ENCODE measurements at regions not wholly inside any gene's neighbourhood (a gene's known extent, or its start where the extent isn't known, plus 50 kb on each side); places are given as distances from the start of the nearest gene placed in this dataset.
"Not testable (repeated sequence)": the region's sequence is repeated elsewhere in the genome, so short reads cannot be mapped to it uniquely, and the experiment has no call there.

DNA sequence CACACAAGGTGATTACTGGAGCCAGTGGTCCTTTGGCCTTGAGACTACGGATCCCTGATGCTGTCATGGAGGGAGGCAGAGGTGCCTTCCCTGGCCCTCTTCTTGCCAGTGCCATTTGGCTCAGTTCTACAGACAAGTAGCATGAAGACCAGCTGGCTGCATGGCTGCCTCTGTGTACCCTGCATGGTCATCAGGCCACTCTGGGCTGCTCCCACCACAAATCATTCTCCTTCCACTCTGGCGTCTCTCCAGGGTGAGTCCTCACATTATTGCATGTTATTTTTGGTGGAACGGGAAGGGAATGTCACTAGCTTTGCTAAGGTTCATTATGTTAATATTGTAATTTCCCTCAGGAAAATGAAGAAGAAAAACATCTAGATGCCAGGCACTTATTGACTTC, 229.8 kb downstream of the VAPA start:
- DNase-seq, result no peak

DNA sequence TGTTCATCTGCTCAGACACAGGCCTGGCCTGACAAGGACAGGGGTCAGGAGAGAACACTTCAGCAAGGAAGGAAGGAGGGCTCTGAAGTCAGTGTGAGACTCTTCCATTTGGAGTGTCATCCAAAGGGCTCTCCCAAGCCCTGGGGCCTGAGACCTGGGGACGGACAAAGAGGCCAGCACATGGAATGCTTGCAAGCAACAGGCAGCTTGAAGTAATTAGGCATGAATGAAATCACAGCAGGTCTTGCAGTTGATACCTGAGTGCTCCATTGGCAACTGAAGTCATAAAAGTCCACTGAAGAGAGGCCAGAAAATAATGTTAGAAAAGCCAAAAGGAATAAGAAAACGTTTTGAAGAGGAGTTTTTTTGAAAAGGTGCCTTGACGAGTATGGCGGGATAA, 231.7 kb downstream of the VAPA start:
- no peak for DNase-seq

DNA sequence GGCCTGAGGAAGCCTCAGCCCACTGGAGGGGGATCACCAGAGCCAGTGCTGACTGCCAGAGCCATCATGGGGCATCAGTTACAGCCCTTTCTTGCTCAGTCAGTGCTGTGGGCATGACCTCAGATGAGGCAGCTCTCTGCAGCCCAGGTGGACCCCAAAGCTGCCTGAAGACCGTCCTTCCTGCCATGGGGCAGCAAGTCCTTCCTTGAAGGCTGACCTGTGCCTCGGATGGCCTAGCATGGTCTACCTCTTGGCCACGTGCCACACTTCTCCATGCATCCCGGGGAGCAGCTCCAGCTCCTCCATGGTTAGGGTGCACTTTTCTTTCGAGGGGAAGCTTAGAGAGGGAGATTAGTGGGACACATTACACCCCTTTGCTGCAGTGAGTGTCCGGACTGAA, 233.4 kb downstream of the VAPA start:
- DNase-seq, result no peak

DNA sequence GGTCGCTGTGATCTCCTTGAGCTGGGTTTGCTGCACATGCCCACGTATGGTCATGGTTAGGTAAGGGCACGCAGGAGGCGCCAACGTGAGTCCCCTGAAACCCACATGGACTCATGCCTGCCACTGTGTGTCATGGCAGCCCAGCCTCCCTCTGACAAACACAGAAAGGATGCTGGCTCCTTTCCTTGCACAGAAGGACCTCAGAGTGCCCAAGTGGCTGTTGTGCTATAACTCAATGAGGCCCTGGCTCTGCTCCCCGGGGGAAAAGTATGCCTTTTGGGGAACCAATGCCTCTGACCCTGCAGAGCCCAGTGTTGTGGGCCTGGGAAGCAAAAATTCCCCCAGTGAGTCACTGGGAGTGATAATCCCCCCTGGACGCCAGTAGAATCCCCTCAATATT, 233.9 kb downstream of the VAPA start:
- DNase-seq, result no peak

DNA sequence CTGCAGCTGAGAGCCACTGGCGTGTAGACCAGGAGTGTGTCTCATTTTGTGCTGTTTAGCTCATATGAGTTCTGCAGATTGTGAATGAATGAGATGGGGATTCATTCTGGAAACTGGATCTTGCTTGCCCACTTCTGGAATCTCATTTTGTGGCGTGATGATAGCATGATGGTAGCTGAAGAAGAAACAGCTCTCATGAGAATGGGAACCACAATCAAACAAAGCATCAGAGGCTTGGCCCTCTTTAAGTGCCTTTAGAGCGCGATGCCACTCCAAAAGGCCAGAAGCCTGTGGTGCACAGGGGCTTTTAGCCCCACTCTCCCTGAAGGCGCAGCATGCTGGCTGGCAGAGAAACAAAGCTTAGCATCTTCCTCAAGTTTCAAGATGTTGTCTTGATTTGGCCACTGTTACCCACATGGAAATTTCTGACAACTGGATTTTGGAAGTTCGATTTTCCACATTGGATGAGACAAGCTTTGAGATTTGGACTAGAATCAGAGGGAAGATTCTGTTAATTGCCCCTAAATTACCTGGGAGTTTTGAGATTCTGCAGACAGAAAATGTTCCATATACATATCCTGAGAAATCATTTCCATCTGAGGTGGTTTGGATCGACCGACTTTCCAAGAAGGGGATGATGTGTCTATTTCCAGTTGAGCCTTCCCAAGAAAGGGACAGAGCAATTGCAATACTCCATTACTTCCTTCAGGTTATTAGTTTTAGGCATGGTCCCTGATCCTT, 234.5 kb downstream of the VAPA start:
- DNase-seq, result no peak

DNA sequence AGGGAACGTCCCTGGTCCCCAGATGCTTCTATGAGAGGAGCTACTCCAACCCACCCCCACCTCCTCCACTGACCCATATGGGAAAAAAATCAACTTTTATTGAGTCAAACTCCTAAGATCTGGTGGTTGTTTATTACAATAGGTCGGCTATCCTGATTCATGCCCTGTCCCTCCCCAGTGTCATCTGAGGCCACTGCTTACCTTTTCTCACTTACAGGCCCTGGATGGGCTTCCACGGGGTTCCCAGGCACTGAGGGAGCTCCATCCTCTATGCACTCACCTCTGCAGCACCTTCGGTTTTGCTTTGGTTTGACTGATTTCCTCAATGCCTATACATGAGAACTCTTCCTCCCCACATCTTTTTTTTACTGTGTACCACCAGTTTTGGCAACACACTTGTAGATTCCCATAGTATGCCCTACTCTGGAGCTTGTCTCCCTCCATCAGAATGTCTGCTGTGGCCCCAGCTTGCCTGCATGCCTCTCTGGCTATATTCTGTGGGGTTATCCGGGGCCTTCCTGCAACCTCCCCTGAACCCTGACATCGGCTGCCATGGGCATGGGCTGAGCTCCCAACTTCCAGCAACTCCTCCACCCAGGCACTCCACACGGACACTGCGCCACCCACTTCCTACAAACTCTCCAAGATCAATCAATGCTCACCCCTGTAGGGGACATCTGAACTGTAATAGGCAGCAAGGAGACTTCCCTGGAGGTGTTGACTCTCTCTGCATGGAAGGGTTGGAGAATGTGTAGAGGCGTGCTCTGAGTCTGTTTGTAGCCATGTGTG, 236.1 kb downstream of the VAPA start:
- DNase-seq, result no peak

DNA sequence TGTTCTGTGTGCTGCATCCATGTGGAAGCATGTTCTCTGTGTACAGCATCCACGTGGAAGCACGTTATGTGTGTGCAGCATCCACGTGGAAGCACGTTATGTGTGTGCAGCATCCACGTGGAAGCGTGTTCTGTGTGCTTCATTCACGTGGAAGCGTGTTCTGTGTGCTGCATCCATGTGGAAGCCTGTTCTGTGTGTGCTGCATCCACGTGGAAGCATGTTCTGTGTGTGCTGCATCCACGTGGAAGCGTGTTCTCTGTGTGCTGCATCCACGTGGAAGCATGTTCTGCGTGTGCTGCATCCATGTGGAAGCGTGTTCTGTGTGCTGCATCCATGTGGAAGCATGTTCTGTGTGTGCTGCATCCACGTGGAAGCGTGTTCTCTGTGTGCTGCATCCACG, 236.8 kb downstream of the VAPA start:
- DNase-seq, result not testable (repeated sequence)

DNA sequence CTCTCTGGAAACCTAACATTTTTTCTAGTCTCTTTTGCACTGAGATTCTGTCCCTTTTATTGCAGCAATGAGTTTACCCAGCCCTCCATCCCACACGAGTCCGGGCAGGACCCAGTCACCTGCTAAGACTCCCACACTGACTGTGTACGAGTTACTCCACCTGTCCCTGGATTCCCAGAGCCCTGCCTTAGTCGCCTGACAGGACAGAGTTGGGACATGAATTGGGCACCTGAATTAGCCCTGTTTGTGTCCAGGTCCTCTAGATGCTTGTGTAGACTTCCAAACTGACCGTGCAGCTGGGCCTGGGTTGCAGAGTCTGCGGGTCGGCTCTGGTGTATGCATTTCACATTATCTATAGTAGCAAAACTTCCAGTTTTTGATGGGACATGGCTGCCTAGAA, 238.7 kb downstream of the VAPA start:
- no peak for DNase-seq

DNA sequence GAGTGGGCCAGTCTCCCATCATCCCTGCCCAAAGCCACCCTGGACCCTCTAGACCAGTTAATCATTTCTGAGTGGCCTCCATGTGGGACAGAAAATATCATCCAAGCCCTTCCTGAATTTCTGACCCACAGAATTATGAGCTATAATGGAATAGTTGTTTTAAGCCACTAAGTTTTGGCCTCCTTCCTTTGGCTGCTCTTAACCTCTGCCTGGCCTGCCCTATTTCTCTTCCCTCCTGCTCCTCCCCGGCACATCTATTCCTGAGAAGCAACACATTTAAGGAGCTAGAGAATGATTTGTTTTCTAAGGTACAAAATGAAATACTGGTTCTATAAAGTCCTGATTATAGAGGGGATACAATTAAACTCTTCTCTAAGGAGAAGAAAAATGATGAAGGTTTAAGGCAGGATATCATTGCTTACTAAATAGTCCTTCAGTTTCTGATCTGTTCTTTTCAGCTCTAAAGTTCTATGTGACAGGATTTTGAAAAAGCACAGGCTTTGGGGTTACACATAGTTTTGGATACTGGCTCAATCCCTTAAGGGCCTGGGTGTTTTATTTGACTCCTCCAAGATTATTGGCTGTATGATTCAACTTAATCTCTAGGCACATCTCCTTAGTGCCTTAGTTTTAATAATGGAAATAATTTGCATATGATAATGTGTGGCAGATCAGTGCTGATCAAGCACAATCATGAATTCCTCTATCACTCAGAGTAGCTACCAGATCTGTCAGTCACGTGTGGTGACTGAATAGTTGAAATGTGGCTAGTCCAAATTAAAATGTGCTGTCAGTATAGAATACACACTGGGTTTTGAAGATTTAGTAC, 240.3 kb downstream of the VAPA start:
- no peak for DNase-seq

DNA sequence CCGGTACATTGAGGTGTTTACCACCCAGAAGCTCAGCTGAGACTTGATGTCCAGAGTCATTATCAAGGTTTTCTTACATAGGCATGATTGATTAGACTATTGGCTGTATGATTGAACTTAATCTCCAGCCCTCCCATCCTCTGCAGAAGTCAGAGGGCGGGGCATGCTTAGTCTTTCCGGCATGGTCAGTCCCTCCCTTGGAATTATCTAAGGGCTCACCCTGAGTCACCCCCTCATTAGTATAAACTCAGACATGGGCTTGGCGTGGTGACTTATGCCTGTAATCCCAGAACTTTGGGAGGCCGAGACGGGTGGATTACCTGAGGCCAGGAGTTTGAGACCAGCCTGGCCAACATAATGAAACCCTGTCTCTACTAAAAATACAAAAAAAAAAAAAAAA, 243.9 kb downstream of the VAPA start:
- no peak for DNase-seq

DNA sequence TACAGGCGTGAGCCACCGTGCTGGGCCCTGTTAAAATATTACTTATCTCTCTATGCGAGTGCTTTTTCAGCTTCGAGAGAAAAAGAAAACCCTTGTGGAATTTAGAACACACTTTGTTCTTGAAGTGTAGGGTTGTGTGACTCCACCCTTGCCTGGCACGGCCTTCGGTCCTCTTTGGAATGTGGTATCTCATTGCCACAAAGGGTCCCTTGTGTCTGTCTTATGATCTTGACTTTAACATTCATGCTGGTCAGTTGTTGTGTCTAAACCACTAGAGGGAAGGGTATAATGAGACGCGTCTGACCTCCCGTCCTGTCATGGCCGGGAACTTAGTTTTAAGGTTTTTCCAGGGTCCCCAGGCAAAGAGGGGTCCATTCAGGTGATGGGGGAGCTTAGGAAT, 246.4 kb downstream of the VAPA start:
- DNase-seq, result no peak

DNA sequence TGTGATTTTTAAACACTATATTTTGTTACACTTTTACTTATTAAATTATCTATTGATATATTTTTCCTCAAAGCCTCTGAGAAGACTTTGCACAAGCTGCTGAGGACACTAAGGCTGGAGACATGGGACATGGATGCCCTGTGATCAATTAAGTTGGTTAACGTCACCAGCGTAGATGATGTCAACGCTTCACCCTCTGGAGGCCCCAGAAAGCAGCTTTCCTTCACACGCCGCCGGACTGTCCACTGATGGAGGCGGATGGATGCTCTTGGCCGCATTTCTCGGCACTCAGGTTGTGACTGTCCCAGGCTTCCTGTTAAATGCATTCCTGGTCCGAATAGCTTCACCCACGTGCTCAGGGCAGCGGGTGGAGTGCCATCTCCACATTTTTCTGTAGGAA, 247.5 kb downstream of the VAPA start:
- no peak for DNase-seq

DNA sequence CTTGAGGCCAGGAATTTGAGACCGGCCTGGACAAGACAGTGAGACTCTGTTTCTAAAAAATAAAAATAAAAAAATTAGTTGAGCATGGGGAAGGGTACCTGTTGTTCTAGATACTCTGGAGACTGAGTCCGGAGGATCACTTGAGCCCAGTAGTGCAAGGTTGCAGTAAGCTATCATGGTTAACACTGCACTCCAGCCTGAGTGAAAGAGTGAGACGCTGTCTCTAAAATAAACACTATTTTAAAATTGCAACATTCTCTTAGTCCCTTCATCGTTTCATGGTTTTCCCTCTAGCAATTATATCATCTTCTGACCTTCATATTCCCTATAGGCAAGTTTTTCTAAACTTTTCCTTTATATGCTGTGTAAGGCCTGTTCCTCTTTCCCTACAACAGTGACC, 248.5 kb downstream of the VAPA start:
- DNase-seq, result no peak

DNA sequence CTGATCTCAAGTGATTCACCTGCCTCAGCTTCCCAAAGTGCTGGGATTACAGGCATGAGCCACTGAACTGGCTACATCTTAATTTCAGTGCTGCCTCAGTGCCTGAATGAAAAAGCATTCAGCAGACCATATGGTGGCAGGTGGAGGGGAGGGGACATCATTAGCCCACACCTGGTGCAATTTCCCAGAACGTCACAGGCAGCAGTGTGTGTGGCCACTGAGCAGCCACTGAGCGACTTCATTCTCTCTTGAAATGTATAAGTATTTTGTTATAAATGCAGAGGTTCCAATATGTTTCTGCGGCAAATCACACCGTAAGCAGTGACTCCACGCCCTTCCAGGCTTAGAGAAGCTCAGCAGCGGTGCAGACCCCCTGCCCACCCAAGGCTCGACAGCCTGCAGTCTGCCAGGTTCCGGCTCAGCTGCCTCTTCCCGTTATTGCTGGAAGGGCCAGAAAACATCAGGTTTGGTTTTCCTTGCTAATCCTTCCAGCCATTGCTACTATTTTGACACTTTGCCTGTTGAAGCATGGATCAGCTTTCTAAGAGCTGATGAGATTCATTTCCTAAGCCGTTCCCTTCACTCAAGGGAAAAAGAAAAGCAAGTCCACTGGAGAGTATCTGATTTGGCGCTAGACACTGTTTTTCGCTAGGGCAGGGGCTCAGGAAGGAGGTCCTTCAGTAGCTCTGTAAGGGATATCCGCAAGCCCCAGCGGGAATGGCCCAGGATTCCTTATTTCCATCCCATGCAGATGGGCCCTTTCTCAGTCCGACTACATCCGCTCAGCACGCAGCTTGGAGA, 250.7 kb downstream of the VAPA start:
- no peak for DNase-seq

DNA sequence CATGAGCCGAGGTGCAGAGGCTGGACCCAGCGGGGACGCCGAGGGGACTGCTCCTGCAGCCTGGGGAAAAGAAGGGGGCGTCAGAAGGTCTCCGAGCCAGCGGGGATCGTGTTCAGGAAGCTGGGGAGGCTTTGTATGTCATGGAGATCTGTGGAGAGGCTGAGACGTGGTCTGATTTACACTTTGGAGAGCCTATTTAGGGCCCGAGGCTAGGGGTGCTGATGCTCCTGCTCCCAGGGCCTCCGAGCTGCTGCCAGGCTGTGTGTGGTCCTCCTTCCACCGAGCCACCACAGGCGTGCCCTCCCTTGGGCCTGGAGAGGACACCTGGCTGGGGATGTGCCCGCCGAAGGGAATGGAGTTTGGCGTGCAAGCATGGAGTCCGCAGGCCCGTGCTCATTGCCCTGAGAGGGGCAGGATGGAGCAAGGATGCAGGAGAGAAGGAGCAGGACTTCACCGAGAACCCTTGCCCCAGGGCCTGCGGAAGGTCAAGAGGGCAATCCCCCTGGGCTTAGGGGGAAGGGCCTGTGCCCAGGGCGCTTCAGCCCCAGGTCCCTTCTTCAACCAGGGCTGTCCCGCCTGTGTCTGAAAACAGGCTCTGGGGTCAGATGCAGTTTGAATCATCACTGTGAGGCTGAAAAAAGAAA, 252.5 kb downstream of the VAPA start:
- no peak for DNase-seq

DNA sequence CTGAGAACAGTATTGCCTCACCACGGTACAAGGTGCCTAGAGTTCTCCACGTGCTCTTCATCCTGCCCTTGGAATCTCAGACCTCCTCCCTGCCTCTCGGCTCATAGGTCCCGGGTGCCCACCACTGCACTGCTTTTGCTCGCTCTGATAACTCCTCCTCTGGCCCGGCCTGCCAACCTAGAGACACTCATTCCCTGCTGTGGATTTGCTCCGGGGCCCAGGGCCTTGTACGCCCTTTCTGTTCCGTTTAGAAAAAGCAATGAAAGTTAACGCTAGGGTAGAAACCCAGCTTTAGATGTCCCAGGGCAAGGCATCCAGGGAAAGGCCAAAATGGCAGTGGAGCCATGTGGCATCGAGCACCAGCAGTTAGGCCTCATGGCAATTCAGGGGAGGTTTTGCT, 253.9 kb downstream of the VAPA start:
- no peak for DNase-seq

DNA sequence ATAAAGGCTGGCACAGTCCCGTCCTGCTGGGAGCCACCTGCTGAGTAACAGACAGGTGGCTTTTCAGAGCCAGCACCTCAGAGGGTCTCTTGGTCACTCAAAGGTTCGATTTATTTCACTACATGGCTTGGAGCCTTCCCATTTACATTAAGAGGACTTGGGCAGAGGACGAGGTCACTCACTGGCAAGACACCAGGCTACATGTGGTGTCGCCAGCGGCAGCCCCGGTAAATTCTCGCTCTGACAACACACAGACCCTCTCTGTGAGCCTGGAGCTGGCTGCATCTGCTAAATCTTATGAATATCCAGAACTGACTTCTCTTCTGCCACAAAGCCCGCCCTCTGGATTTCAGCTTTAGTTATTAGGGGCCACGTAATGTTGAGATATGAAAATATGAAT, 254.7 kb downstream of the VAPA start:
- no peak for DNase-seq

DNA sequence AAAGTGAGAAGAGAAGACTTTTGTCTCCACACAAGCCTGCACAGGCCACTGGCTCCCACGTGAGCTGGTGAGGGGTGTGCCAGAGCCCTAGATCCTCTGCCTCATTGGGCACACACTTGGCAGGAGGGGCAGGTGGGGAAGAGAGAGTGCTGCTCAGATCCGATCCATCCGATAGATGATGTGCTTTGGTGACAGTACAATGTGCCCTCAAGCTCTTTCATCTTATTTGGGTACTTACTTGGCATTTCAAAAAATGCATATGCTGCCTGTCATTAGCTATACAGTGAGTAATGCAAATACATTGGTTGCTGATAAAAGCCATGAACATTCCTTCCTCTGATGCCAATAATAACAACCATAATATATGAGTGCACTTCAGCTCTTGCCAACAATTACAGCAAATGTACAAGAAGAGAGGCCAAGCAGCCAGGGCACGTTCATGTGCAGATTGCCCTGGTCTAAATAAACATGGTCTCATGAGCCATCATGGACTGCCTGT, 255.3 kb downstream of the VAPA start:
- no peak for DNase-seq

DNA sequence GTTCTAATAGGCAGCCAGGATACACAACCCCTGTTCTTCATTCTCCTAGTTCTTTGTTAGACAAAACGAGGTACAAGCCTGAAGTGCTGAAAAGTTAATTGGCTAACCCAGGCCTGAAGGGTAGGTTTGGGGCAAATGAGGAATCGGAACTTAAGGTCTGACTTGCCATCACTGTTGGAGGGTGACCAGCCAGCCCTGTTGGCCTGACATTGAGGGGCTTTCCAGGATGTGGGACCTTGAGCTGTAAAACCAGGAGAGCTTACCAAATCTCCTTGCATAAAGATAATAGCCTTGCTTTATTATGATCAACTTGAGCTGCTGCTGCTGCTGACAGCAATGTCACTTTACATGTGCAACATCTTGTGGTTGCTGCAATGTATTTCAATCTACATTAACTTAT, 256.0 kb downstream of the VAPA start:
- no peak for DNase-seq

DNA sequence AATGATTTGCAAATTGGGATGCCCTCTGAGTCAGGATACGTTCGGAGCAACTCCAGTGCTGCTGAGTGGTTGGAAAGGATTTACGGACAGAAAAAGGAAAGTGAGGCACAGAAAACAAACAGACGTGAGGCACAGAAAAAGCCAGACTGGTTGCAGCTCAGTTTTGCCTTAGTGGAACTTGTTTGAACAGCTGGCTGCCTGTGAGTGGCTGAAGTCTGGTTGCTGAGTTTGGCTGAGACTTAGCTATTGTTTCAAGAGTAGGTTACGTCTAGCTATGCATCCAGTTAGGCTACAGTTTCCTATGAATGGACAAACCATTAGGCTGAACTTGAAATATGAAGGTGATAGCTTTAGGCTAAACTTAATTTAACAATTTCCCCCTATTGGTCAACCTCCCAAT, 256.6 kb downstream of the VAPA start:
- DNase-seq, result no peak

DNA sequence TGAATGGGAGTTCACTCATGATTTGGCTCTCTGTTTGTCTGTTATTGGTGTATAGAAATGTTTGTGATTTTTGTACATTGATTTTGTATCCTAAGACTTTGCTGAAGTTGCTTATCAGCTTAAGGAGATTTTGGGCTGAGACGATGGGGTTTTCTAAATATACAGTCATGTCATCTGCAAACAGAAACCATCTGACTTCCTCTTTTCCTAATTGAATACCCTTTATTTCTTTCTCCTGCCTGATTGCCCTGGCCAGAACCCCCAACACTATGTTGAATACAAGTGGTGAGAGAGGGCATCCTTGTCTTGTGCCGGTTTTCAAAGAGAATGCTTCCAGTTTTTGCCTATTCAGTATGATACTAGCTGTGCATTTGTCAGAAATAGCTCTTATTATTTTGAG, 261.5 kb downstream of the VAPA start:
- DNase-seq, result not testable (repeated sequence)

DNA sequence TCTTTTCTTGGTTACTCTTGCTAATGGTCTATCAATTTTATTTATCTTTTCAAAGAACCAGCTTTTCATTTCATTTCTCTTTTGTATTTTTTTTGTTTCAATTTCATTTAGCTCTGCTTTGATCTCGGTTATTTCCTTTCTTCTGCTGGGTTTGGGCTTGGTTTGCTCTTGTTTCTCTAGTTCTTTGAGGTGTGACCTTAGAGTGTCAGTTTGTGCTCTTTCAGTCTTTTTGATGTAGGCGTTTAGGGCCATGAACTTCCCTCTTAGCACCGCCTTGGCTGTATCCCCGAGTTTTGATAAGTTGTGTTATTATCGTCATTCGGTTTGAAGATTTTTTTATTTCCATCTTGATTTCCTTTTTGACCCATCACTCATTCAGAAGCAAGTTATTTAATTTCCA, 265.5 kb downstream of the VAPA start:
- not testable (repeated sequence) for DNase-seq
